ENCODE measurements at regions not wholly inside any gene's neighbourhood (a gene's known extent, or its start where the extent isn't known, plus 50 kb on each side); places are given as distances from the start of the nearest gene placed in this dataset.

DNA sequence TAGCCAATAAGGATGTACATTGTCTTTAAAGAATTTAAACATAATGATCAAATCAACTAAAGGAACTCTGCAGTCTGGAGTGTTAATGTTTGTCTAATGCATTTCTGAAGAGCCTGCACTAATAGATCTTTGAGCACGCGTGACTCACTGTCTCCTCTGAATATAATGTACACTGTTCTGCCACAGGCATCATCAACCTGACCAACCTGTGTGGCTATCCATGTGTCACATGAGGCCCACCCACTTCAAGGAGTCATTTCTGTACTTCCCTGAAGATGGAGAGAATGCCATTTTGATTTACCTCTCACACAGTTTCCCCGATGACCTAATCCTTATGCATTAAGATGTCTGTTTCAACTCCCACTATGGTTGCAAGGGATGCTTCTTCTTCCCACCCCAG is 434.0 kb upstream of the SPHKAP start:
- in situ Hi-C loops (cut with HindIII; ENCODE audit: low pct_unique_long_range_greater_than_20kb, low sequenced_read_pairs) (no loop called here), intact Hi-C loops (cut with micrococcal nuclease; ENCODE audit: unreplicated experiment) (no loop called here)
- no peaks in the 10 kb centered on the region for H3K36me3 ChIP-seq (ENCODE audit: control insufficient read depth, insufficient read depth, low read length)
- BruUV-seq (replicated peaks), result no TSS peak
- ATAC-seq (no peak), DNase-seq (ENCODE audit: low read depth, low spot score) (no peak)
- TF ChIP-seq POLR2AphosphoS5 (IDR thresholded peaks at IDR 0.05; ENCODE audit: low read depth, low read length) (no peak), TCF7L2 (IDR thresholded peaks at IDR 0.05; ENCODE audit: low read depth, low read length) (no peak), SIN3A (IDR thresholded peaks at IDR 0.05; ENCODE audit: borderline replicate concordance, insufficient read depth, low read depth, low read length) (no peak)
- TF ChIP-seq, protein P1, sequence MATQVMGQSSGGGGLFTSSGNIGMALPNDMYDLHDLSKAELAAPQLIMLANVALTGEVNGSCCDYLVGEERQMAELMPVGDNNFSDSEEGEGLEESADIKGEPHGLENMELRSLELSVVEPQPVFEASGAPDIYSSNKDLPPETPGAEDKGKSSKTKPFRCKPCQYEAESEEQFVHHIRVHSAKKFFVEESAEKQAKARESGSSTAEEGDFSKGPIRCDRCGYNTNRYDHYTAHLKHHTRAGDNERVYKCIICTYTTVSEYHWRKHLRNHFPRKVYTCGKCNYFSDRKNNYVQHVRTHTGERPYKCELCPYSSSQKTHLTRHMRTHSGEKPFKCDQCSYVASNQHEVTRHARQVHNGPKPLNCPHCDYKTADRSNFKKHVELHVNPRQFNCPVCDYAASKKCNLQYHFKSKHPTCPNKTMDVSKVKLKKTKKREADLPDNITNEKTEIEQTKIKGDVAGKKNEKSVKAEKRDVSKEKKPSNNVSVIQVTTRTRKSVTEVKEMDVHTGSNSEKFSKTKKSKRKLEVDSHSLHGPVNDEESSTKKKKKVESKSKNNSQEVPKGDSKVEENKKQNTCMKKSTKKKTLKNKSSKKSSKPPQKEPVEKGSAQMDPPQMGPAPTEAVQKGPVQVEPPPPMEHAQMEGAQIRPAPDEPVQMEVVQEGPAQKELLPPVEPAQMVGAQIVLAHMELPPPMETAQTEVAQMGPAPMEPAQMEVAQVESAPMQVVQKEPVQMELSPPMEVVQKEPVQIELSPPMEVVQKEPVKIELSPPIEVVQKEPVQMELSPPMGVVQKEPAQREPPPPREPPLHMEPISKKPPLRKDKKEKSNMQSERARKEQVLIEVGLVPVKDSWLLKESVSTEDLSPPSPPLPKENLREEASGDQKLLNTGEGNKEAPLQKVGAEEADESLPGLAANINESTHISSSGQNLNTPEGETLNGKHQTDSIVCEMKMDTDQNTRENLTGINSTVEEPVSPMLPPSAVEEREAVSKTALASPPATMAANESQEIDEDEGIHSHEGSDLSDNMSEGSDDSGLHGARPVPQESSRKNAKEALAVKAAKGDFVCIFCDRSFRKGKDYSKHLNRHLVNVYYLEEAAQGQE (IDR thresholded peaks at IDR 0.05; ENCODE audit: insufficient read depth in 1 of 2, low read depth in 2 of 2, low read length in 1 of 2), result no peak
- TF ChIP-seq, protein P2, sequence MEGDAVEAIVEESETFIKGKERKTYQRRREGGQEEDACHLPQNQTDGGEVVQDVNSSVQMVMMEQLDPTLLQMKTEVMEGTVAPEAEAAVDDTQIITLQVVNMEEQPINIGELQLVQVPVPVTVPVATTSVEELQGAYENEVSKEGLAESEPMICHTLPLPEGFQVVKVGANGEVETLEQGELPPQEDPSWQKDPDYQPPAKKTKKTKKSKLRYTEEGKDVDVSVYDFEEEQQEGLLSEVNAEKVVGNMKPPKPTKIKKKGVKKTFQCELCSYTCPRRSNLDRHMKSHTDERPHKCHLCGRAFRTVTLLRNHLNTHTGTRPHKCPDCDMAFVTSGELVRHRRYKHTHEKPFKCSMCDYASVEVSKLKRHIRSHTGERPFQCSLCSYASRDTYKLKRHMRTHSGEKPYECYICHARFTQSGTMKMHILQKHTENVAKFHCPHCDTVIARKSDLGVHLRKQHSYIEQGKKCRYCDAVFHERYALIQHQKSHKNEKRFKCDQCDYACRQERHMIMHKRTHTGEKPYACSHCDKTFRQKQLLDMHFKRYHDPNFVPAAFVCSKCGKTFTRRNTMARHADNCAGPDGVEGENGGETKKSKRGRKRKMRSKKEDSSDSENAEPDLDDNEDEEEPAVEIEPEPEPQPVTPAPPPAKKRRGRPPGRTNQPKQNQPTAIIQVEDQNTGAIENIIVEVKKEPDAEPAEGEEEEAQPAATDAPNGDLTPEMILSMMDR (IDR thresholded peaks at IDR 0.05), result no peak
- no peak overlapping the region for H3K4me3 ChIP-seq (ENCODE audit: low read depth in 2 of 2, low read length in 2 of 2)
- ChIA-PET CTCF (no interaction called here), POLR2A (no interaction called here)
- H3K9me3 ChIP-seq (ENCODE audit: control insufficient read depth, insufficient read depth, low read depth, low read length), result no peaks in the 10 kb centered on the region
- no peaks in the 10 kb centered on the region for H3K27me3 ChIP-seq (ENCODE audit: control insufficient read depth, insufficient read depth, low read length)
- no peaks in the 10 kb centered on the region for H3K4me1 ChIP-seq (ENCODE audit: control insufficient read depth, insufficient read depth, low read length)
- H3K27ac ChIP-seq (ENCODE audit: low read length), result no peak overlapping the region

DNA sequence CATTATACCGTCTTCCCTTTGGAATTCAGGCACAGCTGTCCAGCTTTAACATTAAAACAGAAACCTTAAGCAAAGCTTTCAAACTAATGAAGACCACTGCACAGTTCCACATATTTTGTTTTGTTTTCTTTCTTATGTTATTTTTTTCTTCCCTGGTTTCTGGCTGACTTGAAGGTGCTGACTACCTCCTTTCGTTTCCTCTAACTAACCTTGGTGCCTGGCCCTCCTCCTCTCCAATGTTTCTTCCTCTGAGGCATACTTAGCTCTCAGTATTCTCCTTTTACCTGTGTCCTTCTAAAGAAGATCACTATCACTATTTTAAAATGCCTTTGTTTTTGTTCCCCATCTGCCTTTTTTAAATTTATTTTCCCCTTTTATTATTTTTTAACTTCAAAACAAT is 433.3 kb upstream of the SPHKAP start:
- POLR2A ChIA-PET, result no interaction called here
- no peak for ATAC-seq
- in situ Hi-C loops (cut with HindIII; ENCODE audit: low pct_unique_long_range_greater_than_20kb, low sequenced_read_pairs), result no loop called here

More for the DNA sequence above, 433.3 kb upstream of the SPHKAP start:
- intact Hi-C loops (cut with micrococcal nuclease; ENCODE audit: unreplicated experiment), result no loop called here
- Histone ChIP-seq H3K36me3 (ENCODE audit: control insufficient read depth, insufficient read depth, low read length) (no peaks in the 10 kb centered on the region), H3K4me1 (ENCODE audit: control insufficient read depth, insufficient read depth, low read length) (no peaks in the 10 kb centered on the region), H3K4me3 (ENCODE audit: low read depth in 2 of 2, low read length in 2 of 2) (no peak overlapping the region), H3K27ac (ENCODE audit: low read length) (no peak overlapping the region), H3K27me3 (ENCODE audit: control insufficient read depth, insufficient read depth, low read length) (no peaks in the 10 kb centered on the region), H3K9me3 (ENCODE audit: control insufficient read depth, insufficient read depth, low read depth, low read length) (no peaks in the 10 kb centered on the region)
- CTCF ChIA-PET, result no interaction called here
- no peak for DNase-seq (ENCODE audit: low read depth, low spot score)
- no peak for TF ChIP-seq POLR2AphosphoS5 (IDR thresholded peaks at IDR 0.05; ENCODE audit: low read depth, low read length)
- TF ChIP-seq, protein P1 (IDR thresholded peaks at IDR 0.05; ENCODE audit: insufficient read depth in 1 of 2, low read depth in 2 of 2, low read length in 1 of 2), result no peak
- TF ChIP-seq, protein P2 (IDR thresholded peaks at IDR 0.05), result no peak
- no peak for TF ChIP-seq SIN3A (IDR thresholded peaks at IDR 0.05; ENCODE audit: borderline replicate concordance, insufficient read depth, low read depth, low read length)
- no peak for TF ChIP-seq TCF7L2 (IDR thresholded peaks at IDR 0.05; ENCODE audit: low read depth, low read length)
- BruUV-seq (replicated peaks), result no TSS peak

Measured in Panc1 (cell line).